GM12865 (cell line): ENCODE measurements at regions not wholly inside any gene's neighbourhood (a gene's known extent, or its start where the extent isn't known, plus 50 kb on each side); places are given as distances from the start of the nearest gene placed in this dataset.

Experiments
- DNase-seq: peaks from one replicate; pipeline ENCODE4 v3.0.0; 2010; ENCODE audit warnings: low read depth
- H3K4me3 ChIP-seq: 2 replicates; pipeline ENCODE4 v1.5.1; 2011; ENCODE audit warnings: mild to moderate bottlenecking, low read depth, low read length, control low read depth
- CTCF ChIP-seq: IDR thresholded peaks from 2 replicates; pipeline ENCODE4 v1.5.1; 2011; ENCODE audit warnings: low read length, control low read depth, low read depth, inconsistent platforms; ENCODE audit not compliant: insufficient read depth; ENCODE audit errors: missing control alignments

GRCh38 chr12:114483996-114484395 is 78.1 kb upstream of the TBX5 start:
- no peak for DNase-seq
- no peak overlapping the region for H3K4me3 ChIP-seq
- no peak for TF ChIP-seq CTCF

- no peak for TF ChIP-seq CTCF
- no peak overlapping the region for H3K4me3 ChIP-seq
- no peak for DNase-seq
Measured at GRCh38 chr12:114481200-114481535, 75.2 kb upstream of the TBX5 start.

GRCh38 chr12:114480337-114481199 is 74.6 kb upstream of the TBX5 start:
- no peak overlapping the region for H3K4me3 ChIP-seq
- DNase-seq, result no peak
- no peak for TF ChIP-seq CTCF

GRCh38 chr12:114479831-114480230 is 73.9 kb upstream of the TBX5 start:
- no peak overlapping the region for H3K4me3 ChIP-seq
- TF ChIP-seq CTCF, result no peak
- no peak for DNase-seq

GRCh38 chr12:114478865-114479264 is 72.9 kb upstream of the TBX5 start:
- no peak overlapping the region for H3K4me3 ChIP-seq
- no peak for TF ChIP-seq CTCF

GRCh38 chr12:114477989-114478395 is 72.0 kb upstream of the TBX5 start:
- no peak overlapping the region for H3K4me3 ChIP-seq
- no peak for DNase-seq
- no peak for TF ChIP-seq CTCF

More at GRCh38 chr12:114478865-114479264, 72.9 kb upstream of the TBX5 start:
- no peak for DNase-seq

GRCh38 chr12:114476159-114476558 is 70.2 kb upstream of the TBX5 start:
- no peak for DNase-seq
- no peak for TF ChIP-seq CTCF
- H3K4me3 ChIP-seq, result no peak overlapping the region
